ENCODE measurements at regions not wholly inside any gene's neighbourhood (a gene's known extent, or its start where the extent isn't known, plus 50 kb on each side); places are given as distances from the start of the nearest gene placed in this dataset.

GRCh38 chr7:84924353-84924752, 262.5 kb downstream of the SEMA3D start:
- no peak for TF ChIP-seq CTCF (IDR thresholded peaks at IDR 0.05)
- no peak for TF ChIP-seq POLR2A (IDR thresholded peaks at IDR 0.05)
